Mesodermal cell (in vitro differentiated cells): ENCODE measurements at regions not wholly inside any gene's neighbourhood (a gene's known extent, or its start where the extent isn't known, plus 50 kb on each side); places are given as distances from the start of the nearest gene placed in this dataset.

Source experiments
- H3K27ac ChIP-seq: 2 replicates; pipeline ENCODE4 v1.7.0; 2013; ENCODE audit warnings: mild to moderate bottlenecking, low read depth, low read length, moderate library complexity; ENCODE audit not compliant: severe bottlenecking
- H3K36me3 ChIP-seq: 2 replicates; pipeline ENCODE4 v1.7.1; 2013; ENCODE audit warnings: mild to moderate bottlenecking, low read length, moderate library complexity; ENCODE audit not compliant: control insufficient read depth, insufficient read depth
- H3K4me1 ChIP-seq: one replicate; pipeline ENCODE4 v1.7.1; 2013; ENCODE audit warnings: mild to moderate bottlenecking, low read length; ENCODE audit not compliant: insufficient read depth, control insufficient read depth, poor library complexity, severe bottlenecking
- H3K4me3 ChIP-seq: 2 replicates; pipeline ENCODE4 v1.7.0; 2013; ENCODE audit warnings: low read length, control low read depth, mild to moderate bottlenecking; ENCODE audit not compliant: insufficient read depth, poor library complexity, severe bottlenecking; ENCODE audit errors: extremely low read depth
- H3K9me3 ChIP-seq: 2 replicates; pipeline ENCODE4 v1.7.1; 2013; ENCODE audit warnings: mild to moderate bottlenecking, low read length, moderate library complexity; ENCODE audit not compliant: control insufficient read depth
- WGBS, 2 experiments: methylation state at CpG; one replicate each; pipeline ENCODE4 v1.1.5; 2013; ENCODE audit warnings: missing lambda C conversion rate in 2 of 2; ENCODE audit not compliant: insufficient coverage in 2 of 2; 5-methylcytosine and 5-hydroxymethylcytosine counted together

GRCh38 chr7:84469034-84469433 lies 274.4 kb upstream of the SEMA3A start:
- Histone ChIP-seq H3K27ac (no peak overlapping the region), H3K36me3 (no peaks in the 10 kb centered on the region), H3K9me3 (no peaks in the 10 kb centered on the region), H3K4me1 (no peaks in the 10 kb centered on the region), H3K4me3 (no peak overlapping the region)
- WGBS, 2 experiments, result 80% methylated on average over 1 of the region's 3 CpGs; no CpG with 5 or more reads in 1 of the 2 experiments

GRCh38 chr7:84462259-84462658 lies 267.7 kb upstream of the SEMA3A start:
- Histone ChIP-seq H3K27ac (no peak overlapping the region), H3K9me3 (no peaks in the 10 kb centered on the region), H3K36me3 (no peaks in the 10 kb centered on the region), H3K4me1 (no peaks in the 10 kb centered on the region), H3K4me3 (no peak overlapping the region)

- H3K4me1 ChIP-seq, result no peaks in the 10 kb centered on the region
- H3K4me3 ChIP-seq, result no peak overlapping the region
- H3K36me3 ChIP-seq, result no peaks in the 10 kb centered on the region
- no peaks in the 10 kb centered on the region for H3K9me3 ChIP-seq
- H3K27ac ChIP-seq, result no peak overlapping the region
- WGBS, 2 experiments, result no CpG with 5 or more reads among the region's 2 CpGs
Observed at GRCh38 chr7:84461093-84461492, 266.5 kb upstream of the SEMA3A start.

- H3K36me3 ChIP-seq, result no peaks in the 10 kb centered on the region
- no peaks in the 10 kb centered on the region for H3K4me1 ChIP-seq
- no peak overlapping the region for H3K27ac ChIP-seq
- H3K4me3 ChIP-seq, result no peak overlapping the region
- no peaks in the 10 kb centered on the region for H3K9me3 ChIP-seq
- WGBS, 2 experiments, result no CpG with 5 or more reads among the region's 1 CpG
Observed at GRCh38 chr7:84455788-84456187, 261.2 kb upstream of the SEMA3A start.

- Histone ChIP-seq H3K36me3 (no peaks in the 10 kb centered on the region), H3K4me1 (no peaks in the 10 kb centered on the region), H3K9me3 (no peaks in the 10 kb centered on the region), H3K27ac (no peak overlapping the region), H3K4me3 (no peak overlapping the region)
Observed at GRCh38 chr7:84454174-84454959, 259.8 kb upstream of the SEMA3A start.

GRCh38 chr7:84452618-84453017 lies 258.0 kb upstream of the SEMA3A start:
- H3K27ac ChIP-seq, result no peak overlapping the region
- no peaks in the 10 kb centered on the region for H3K36me3 ChIP-seq
- no peaks in the 10 kb centered on the region for H3K9me3 ChIP-seq
- H3K4me3 ChIP-seq, result no peak overlapping the region
- WGBS, 2 experiments, result 100% methylated on average over 1 of the region's 1 CpG; no CpG with 5 or more reads in 1 of the 2 experiments
- no peaks in the 10 kb centered on the region for H3K4me1 ChIP-seq

GRCh38 chr7:84450772-84451171 lies 256.2 kb upstream of the SEMA3A start:
- Histone ChIP-seq H3K27ac (no peak overlapping the region), H3K4me1 (no peaks in the 10 kb centered on the region), H3K9me3 (no peaks in the 10 kb centered on the region), H3K4me3 (no peak overlapping the region), H3K36me3 (no peaks in the 10 kb centered on the region)

GRCh38 chr7:84447636-84448293 lies 253.2 kb upstream of the SEMA3A start:
- no peak overlapping the region for H3K4me3 ChIP-seq
- H3K4me1 ChIP-seq, result no peaks in the 10 kb centered on the region
- H3K27ac ChIP-seq, result no peak overlapping the region
- no peaks in the 10 kb centered on the region for H3K36me3 ChIP-seq
- 89 to 92% methylated on average over 15 to 17 of the region's 17 CpGs for WGBS, 2 experiments
- H3K9me3 ChIP-seq, result no peaks in the 10 kb centered on the region

- Histone ChIP-seq H3K9me3 (no peaks in the 10 kb centered on the region), H3K27ac (no peak overlapping the region), H3K4me3 (no peak overlapping the region), H3K36me3 (no peaks in the 10 kb centered on the region), H3K4me1 (no peaks in the 10 kb centered on the region)
- 96% methylated on average over 12 to 13 of the region's 14 CpGs for WGBS, 2 experiments
Observed at GRCh38 chr7:84446991-84447480, 252.4 kb upstream of the SEMA3A start.

- H3K4me1 ChIP-seq, result no peaks in the 10 kb centered on the region
- no peak overlapping the region for H3K27ac ChIP-seq
- no peak overlapping the region for H3K4me3 ChIP-seq
- no peaks in the 10 kb centered on the region for H3K9me3 ChIP-seq
- WGBS, 2 experiments, result no CpG with 5 or more reads among the region's 5 CpGs
- H3K36me3 ChIP-seq, result no peaks in the 10 kb centered on the region
Observed at GRCh38 chr7:84425702-84426259, 231.2 kb upstream of the SEMA3A start.

GRCh38 chr7:84422790-84423189 lies 228.2 kb upstream of the SEMA3A start:
- Histone ChIP-seq H3K4me1 (no peaks in the 10 kb centered on the region), H3K9me3 (no peaks in the 10 kb centered on the region), H3K27ac (no peak overlapping the region), H3K36me3 (no peaks in the 10 kb centered on the region), H3K4me3 (no peak overlapping the region)
